Tibial artery (tissue), 4 donors: ENCODE measurements at regions not wholly inside any gene's neighbourhood (a gene's known extent, or its start where the extent isn't known, plus 50 kb on each side); places are given as distances from the start of the nearest gene placed in this dataset.
"Not testable (repeated sequence)": the region's sequence is repeated elsewhere in the genome, so short reads cannot be mapped to it uniquely, and the experiment has no call there.

Source experiments
- DNase-seq, 2 donors: peaks; one replicate each; pipeline ENCODE4 v3.0.0-alpha.2; 2019
- H3K27ac ChIP-seq, 2 donors: fragments of 200-600 bp; sonication (generic) in 1 of 2; 1 replicate in 1 of 2; 2 replicates in 1 of 2; pipeline ENCODE4 v1.5.1; 2018 to 2019; ENCODE audit warnings: mild to moderate bottlenecking in 1 of 2
- H3K27me3 ChIP-seq, 2 donors: fragments of 200-600 bp; sonication (generic) in 1 of 2; one replicate each; pipeline versions ENCODE4 v1.5.1 to v1.6.0; 2016 to 2019
- H3K36me3 ChIP-seq, 3 donors: fragments of 200-600 bp; sonication (generic) in 2 of 3; one replicate each; pipeline ENCODE4 v1.5.1; 2016 to 2019; ENCODE audit warnings: mild to moderate bottlenecking in 2 of 3
- H3K4me1 ChIP-seq, 4 donors: fragments of 200-600 bp; sonication (generic) in 2 of 4; 1 replicate in 3 of 4; 2 replicates in 1 of 4; pipeline ENCODE4 v1.5.1; 2016 to 2019
- H3K4me3 ChIP-seq, 2 donors: fragments of 200-600 bp; sonication (generic) in 1 of 2; 1 replicate in 1 of 2; 2 replicates in 1 of 2; pipeline ENCODE4 v1.5.1; 2018 to 2019; ENCODE audit warnings: mild to moderate bottlenecking in 2 of 2
- H3K9me3 ChIP-seq, 3 donors: fragments of 200-600 bp; sonication (generic) in 1 of 3; one replicate each; pipeline ENCODE4 v1.5.1; 2016 to 2019
- CTCF ChIP-seq, 2 experiments: fragments of 200-600 bp in 1 of 2; fragments of 450-650 bp in 1 of 2; IDR thresholded peaks; one replicate each; pipeline ENCODE4 v1.5.1; 2017 to 2019; ENCODE audit warnings: antibody characterized with exemption in 2 of 2, mild to moderate bottlenecking in 1 of 2, moderate library complexity in 1 of 2
- intact Hi-C: fragments of 100-400 bp; cut with DNase I; formaldehyde crosslinking; loops from one replicate; pipeline ENCODE4 v1.15.0; 2023; ENCODE audit warnings: low total_unique reads

DNA sequence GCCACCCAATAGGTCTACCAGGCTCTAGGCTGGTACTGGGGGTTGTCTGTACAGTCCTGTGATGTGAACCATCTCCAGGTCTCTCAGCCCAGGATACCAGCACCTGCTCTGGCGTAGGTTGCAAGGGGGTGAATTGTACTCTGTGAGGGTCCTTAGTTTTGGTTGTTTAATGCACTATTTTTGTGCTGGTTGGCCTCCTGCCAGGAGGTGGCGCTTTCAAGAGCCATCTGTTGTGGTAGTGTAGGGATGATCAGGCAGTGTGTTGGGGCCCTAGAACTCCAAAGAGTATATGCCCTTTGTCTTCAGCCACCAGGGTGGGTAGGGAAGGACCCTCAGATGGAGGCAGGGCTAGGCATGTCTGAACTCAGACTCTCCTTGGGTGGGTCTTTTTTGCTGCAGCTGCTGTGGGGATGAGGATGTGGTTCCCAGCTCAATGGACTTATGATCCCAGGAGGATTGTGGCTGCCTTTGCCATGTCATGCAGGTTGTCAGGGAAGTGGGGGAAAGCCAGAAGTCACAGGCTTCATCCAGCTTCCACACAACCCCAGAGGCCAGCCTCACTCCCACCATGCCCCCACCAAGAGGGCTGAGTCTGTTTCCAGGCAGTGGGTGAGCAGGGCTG lies 301.8 kb upstream of the CHRM3 start:
- no peak overlapping the region for H3K27ac ChIP-seq
- DNase-seq: no peak
- no peaks in the 10 kb centered on the region for H3K9me3 ChIP-seq
- H3K4me3 ChIP-seq: no peak overlapping the region
- intact Hi-C loops: no loop called here
- no peak for TF ChIP-seq CTCF (IDR thresholded peaks at IDR 0.05)
- H3K4me1 ChIP-seq: no peaks in the 10 kb centered on the region
- H3K36me3 ChIP-seq: no peaks in the 10 kb centered on the region
- no peaks in the 10 kb centered on the region for H3K27me3 ChIP-seq

DNA sequence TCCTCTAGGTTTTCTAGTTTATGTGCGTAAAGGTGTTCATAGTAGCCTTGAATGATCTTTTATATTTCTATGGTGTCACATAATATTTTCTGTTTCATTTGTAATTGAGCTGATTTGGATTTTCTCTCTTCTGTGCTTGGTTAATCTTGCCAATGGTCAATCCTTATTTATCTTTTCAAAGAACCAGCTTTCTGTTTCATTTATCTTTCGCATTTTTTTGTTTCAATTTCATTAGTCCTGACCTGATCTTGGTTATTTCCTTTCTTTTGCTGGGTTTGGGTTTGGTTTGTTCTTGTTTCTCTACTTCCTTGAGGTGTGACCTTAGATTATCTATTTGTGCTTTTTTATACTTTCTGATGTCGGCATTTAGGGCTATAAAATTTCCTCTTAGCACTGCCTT lies 304.4 kb upstream of the CHRM3 start:
- intact Hi-C loops, H3K27me3 ChIP-seq, H3K36me3 ChIP-seq, H3K27ac ChIP-seq, H3K4me3 ChIP-seq, H3K9me3 ChIP-seq, H3K4me1 ChIP-seq, DNase-seq: not testable (repeated sequence)

GRCh38 chr1:239067480-239067879 lies 318.9 kb upstream of the CHRM3 start:
- H3K4me3 ChIP-seq: no peak overlapping the region
- DNase-seq: no peak
- no peaks in the 10 kb centered on the region for H3K9me3 ChIP-seq
- intact Hi-C loops: no loop called here
- H3K4me1 ChIP-seq: no peaks in the 10 kb centered on the region
- no peaks in the 10 kb centered on the region for H3K27me3 ChIP-seq
- no peak overlapping the region for H3K27ac ChIP-seq
- H3K36me3 ChIP-seq: no peaks in the 10 kb centered on the region
- no peak for TF ChIP-seq CTCF (IDR thresholded peaks at IDR 0.05)

- Histone ChIP-seq H3K27me3 (no peaks in the 10 kb centered on the region), H3K4me1 (no peaks in the 10 kb centered on the region), H3K9me3 (no peaks in the 10 kb centered on the region), H3K27ac (no peak overlapping the region), H3K36me3 (no peaks in the 10 kb centered on the region), H3K4me3 (no peak overlapping the region)
- TF ChIP-seq CTCF (IDR thresholded peaks at IDR 0.05): no peak
- intact Hi-C loops: no loop called here
- no peak for DNase-seq
These were observed 319.3 kb upstream of the CHRM3 start for GRCh38 chr1:239067058-239067457.

DNA sequence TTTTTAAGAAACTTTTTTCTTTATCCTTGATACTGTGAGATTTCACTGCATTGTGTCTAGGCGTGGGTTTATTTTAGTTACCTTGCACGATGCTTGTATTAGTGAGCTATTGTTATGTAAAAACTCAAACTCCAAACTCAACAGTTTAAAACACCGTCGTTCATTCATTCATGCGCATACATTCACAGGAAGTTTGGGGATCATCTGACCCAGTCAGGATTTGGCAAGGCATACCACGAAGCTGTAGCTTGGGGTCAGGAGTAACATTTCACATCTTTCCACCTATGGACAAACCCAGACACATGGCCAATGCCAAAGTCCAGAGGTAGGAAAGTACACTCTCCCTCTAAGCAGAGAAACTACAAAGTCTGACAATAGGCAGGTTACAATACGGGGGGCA lies 324.6 kb upstream of the CHRM3 start:
- Histone ChIP-seq H3K4me1 (no peaks in the 10 kb centered on the region), H3K27ac (no peak overlapping the region), H3K36me3 (no peaks in the 10 kb centered on the region), H3K27me3 (no peaks in the 10 kb centered on the region), H3K9me3 (no peaks in the 10 kb centered on the region), H3K4me3 (no peak overlapping the region)
- no peak for DNase-seq
- intact Hi-C loops: no loop called here
- TF ChIP-seq CTCF (IDR thresholded peaks at IDR 0.05): no peak

GRCh38 chr1:239058190-239058589 lies 328.2 kb upstream of the CHRM3 start:
- no peak for DNase-seq

More at GRCh38 chr1:239058190-239058589, 328.2 kb upstream of the CHRM3 start:
- no peaks in the 10 kb centered on the region for H3K4me1 ChIP-seq
- no peak overlapping the region for H3K4me3 ChIP-seq
- TF ChIP-seq CTCF (IDR thresholded peaks at IDR 0.05): no peak
- intact Hi-C loops: no loop called here
- H3K27ac ChIP-seq: no peak overlapping the region
- no peaks in the 10 kb centered on the region for H3K36me3 ChIP-seq
- no peaks in the 10 kb centered on the region for H3K27me3 ChIP-seq
- no peaks in the 10 kb centered on the region for H3K9me3 ChIP-seq
